HPDE6-E6E7 (cell line): ENCODE measurements at regions not wholly inside any gene's neighbourhood (a gene's known extent, or its start where the extent isn't known, plus 50 kb on each side); places are given as distances from the start of the nearest gene placed in this dataset.

Experiments
- DNase-seq: peaks from one replicate; pipeline ENCODE4 v3.0.0; 2011; ENCODE audit warnings: missing footprints; ENCODE audit errors: extremely low spot score

- DNase-seq: no peak
Measured at GRCh38 chr12:28107679-28108078, 82.6 kb upstream of the CCDC91 start.

- DNase-seq: no peak
Measured at GRCh38 chr12:28108599-28108998, 81.7 kb upstream of the CCDC91 start.

- DNase-seq: no peak
Measured at GRCh38 chr12:28110329-28110728, 79.9 kb upstream of the CCDC91 start.

GRCh38 chr12:28114488-28114887, 75.8 kb upstream of the CCDC91 start:
- DNase-seq: peak; percentile 16

GRCh38 chr12:28121433-28121832, 68.8 kb upstream of the CCDC91 start:
- DNase-seq: no peak

- DNase-seq: no peak
Measured at GRCh38 chr12:28121899-28122655, 68.2 kb upstream of the CCDC91 start.

GRCh38 chr12:28122756-28123155, 67.5 kb upstream of the CCDC91 start:
- DNase-seq: no peak

GRCh38 chr12:28127455-28127854, 62.8 kb upstream of the CCDC91 start:
- DNase-seq: peak; percentile 54

GRCh38 chr12:28129031-28129430, 61.2 kb upstream of the CCDC91 start:
- DNase-seq: no peak

- DNase-seq: no peak
Measured at GRCh38 chr12:28130234-28130624, 60.0 kb upstream of the CCDC91 start.

- peak; percentile 78 for DNase-seq
Measured at GRCh38 chr12:28130625-28131598, 59.3 kb upstream of the CCDC91 start.

- no peak for DNase-seq
Measured at GRCh38 chr12:28132398-28132797, 57.9 kb upstream of the CCDC91 start.

GRCh38 chr12:28135801-28136439, 54.3 kb upstream of the CCDC91 start:
- DNase-seq: no peak

GRCh38 chr12:28137414-28137813, 52.8 kb upstream of the CCDC91 start:
- DNase-seq: no peak

GRCh38 chr12:28140404-28140803, 49.9 kb upstream of the CCDC91 start:
- DNase-seq: no peak
